WTC11 (cell line): ENCODE measurements at regions not wholly inside any gene's neighbourhood (a gene's known extent, or its start where the extent isn't known, plus 50 kb on each side); places are given as distances from the start of the nearest gene placed in this dataset.

Experiments
- ATAC-seq: fragments of 200-7000 bp; cut with Tn5 transposase; 2 replicates; pipeline ENCODE4 v1.10.0; 2021; ENCODE audit warnings: mild to moderate bottlenecking, moderate library complexity
- CTCF ChIA-PET: fragments of 300-600 bp; sonication (Branson Sonifier 250); formaldehyde crosslinking; loops from one replicate; lab custom pipeline; 2021; ENCODE audit warnings: antibody characterized with exemption; lab: Charles Lee
- POLR2A ChIA-PET: fragments of 350-600 bp; sonication (Branson Sonifier 250); formaldehyde crosslinking; loops from one replicate; lab custom pipeline; 2021; ENCODE audit warnings: antibody characterized with exemption; lab: Charles Lee
- DNase-seq: peaks from one replicate; pipeline ENCODE4 v3.0.0; 2021; ENCODE audit warnings: low spot score
- H3K27ac Mint-ChIP-seq: 2 replicates; pipeline ENCODE4 v1.8.0; 2021; ENCODE audit warnings: mixed read lengths
- H3K27me3 Mint-ChIP-seq: 2 replicates; pipeline ENCODE4 v1.8.0; 2021; ENCODE audit warnings: low read depth, mild to moderate bottlenecking, moderate library complexity, mixed read lengths
- H3K36me3 Mint-ChIP-seq: 2 replicates; pipeline ENCODE4 v1.8.0; 2021; ENCODE audit warnings: mixed read lengths
- H3K4me1 Mint-ChIP-seq: 2 replicates; pipeline ENCODE4 v1.8.0; 2022; ENCODE audit warnings: mixed read lengths
- H3K4me3 Mint-ChIP-seq: 2 replicates; pipeline ENCODE4 v1.8.0; 2021; ENCODE audit warnings: mild to moderate bottlenecking, moderate library complexity, mixed read lengths
- H3K9me3 Mint-ChIP-seq: 2 replicates; pipeline ENCODE4 v1.8.0; 2021; ENCODE audit warnings: mixed read lengths
- AR ChIP-seq: fragments of 250-450 bp; sonication (Bioruptor Pico); IDR thresholded peaks from 2 replicates; pipeline ENCODE4 v1.9.0; 2021; ENCODE audit warnings: mild to moderate bottlenecking
- ATF6 ChIP-seq: sonication (generic); formaldehyde crosslinking; IDR thresholded peaks from 2 replicates; pipeline ENCODE4 v1.8.1; 2023; ENCODE audit warnings: mild to moderate bottlenecking, missing genetic modification reagents
- ELF4 ChIP-seq: sonication (generic); formaldehyde crosslinking; IDR thresholded peaks from 2 replicates; pipeline ENCODE4 v1.8.1; 2022; ENCODE audit warnings: low read depth, mild to moderate bottlenecking, moderate library complexity, missing genetic modification reagents
- ERG ChIP-seq: fragments of 250-450 bp; sonication (Bioruptor Pico); IDR thresholded peaks from 2 replicates; pipeline ENCODE4 v1.8.0; 2021; ENCODE audit warnings: mild to moderate bottlenecking
- GABPB1 ChIP-seq: sonication (generic); formaldehyde crosslinking; IDR thresholded peaks from 2 replicates; pipeline ENCODE4 v1.8.1; 2023; ENCODE audit warnings: mild to moderate bottlenecking, missing genetic modification reagents
- GTF2I ChIP-seq: fragments of 250-450 bp; sonication (Bioruptor Pico); conservative IDR thresholded peaks from 2 replicates; pipeline ENCODE4 v1.4.0; 2021; ENCODE audit warnings: mild to moderate bottlenecking
- NR1H2 ChIP-seq: sonication (generic); formaldehyde crosslinking; IDR thresholded peaks from 2 replicates; pipeline ENCODE4 v1.9.0; 2021; ENCODE audit warnings: mild to moderate bottlenecking, moderate library complexity, missing genetic modification reagents
- NR2C2 ChIP-seq: sonication (generic); formaldehyde crosslinking; IDR thresholded peaks from 2 replicates; pipeline ENCODE4 v1.8.0; 2022; ENCODE audit warnings: mild to moderate bottlenecking, missing genetic modification reagents
- RELA ChIP-seq: sonication (generic); formaldehyde crosslinking; IDR thresholded peaks from 2 replicates; pipeline ENCODE4 v1.8.1; 2022; ENCODE audit warnings: missing genetic modification reagents, mild to moderate bottlenecking, borderline replicate concordance
- SP1 ChIP-seq: sonication (generic); formaldehyde crosslinking; conservative IDR thresholded peaks from 2 replicates; pipeline ENCODE4 v1.8.1; 2022; ENCODE audit warnings: missing genetic modification reagents
- TEAD1 ChIP-seq: sonication (generic); formaldehyde crosslinking; IDR thresholded peaks from 2 replicates; pipeline ENCODE4 v1.8.0; 2022; ENCODE audit warnings: mild to moderate bottlenecking, missing genetic modification reagents
- TEAD4 ChIP-seq: sonication (generic); formaldehyde crosslinking; IDR thresholded peaks from 2 replicates; pipeline ENCODE4 v1.8.0; 2022; ENCODE audit warnings: mild to moderate bottlenecking, missing genetic modification reagents
- ZNF232 ChIP-seq: sonication (generic); formaldehyde crosslinking; IDR thresholded peaks from 2 replicates; pipeline ENCODE4 v1.8.0; 2022; ENCODE audit warnings: mild to moderate bottlenecking, missing genetic modification reagents
- ZNF263 ChIP-seq: sonication (generic); formaldehyde crosslinking; IDR thresholded peaks from 2 replicates; pipeline ENCODE4 v1.8.1; 2022; ENCODE audit warnings: low read depth, mild to moderate bottlenecking, moderate library complexity, missing genetic modification reagents
- ZNF281 ChIP-seq: sonication (generic); formaldehyde crosslinking; IDR thresholded peaks from 2 replicates; pipeline ENCODE4 v1.8.0; 2023; ENCODE audit warnings: mild to moderate bottlenecking, missing genetic modification reagents
- ZNF423 ChIP-seq: fragments of 250-450 bp; sonication (Bioruptor Pico); IDR thresholded peaks from 2 replicates; pipeline ENCODE4 v2.1.2; 2022; ENCODE audit warnings: mild to moderate bottlenecking, moderate library complexity
- TF ChIP-seq, protein P1 (sequence below): sonication (generic); formaldehyde crosslinking; IDR thresholded peaks from 2 replicates; pipeline ENCODE4 v1.8.1; 2023; ENCODE audit warnings: mild to moderate bottlenecking, missing genetic modification reagents, moderate library complexity

DNA sequence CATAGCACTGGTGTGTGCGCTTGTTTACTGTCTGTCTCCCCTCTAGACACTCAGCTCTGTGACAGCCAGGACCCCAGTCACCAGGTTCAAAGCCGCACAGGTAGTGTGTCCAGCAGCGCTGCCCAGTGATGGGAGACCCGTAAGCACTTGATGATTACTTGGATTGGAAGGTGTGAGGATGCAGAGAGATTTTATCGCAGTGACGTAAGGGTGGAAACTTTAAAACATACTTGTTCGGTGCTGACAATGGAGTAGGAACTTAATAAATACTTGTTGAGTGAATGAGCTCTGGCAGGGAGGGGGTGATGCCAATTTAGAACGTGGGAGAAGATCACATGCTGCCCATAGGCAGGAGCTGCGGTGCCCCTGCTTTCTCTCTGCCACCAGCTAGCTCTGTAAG is 99.2 kb upstream of the PITX1 start:
- Mint-ChIP-seq H3K4me1 (no peaks in the 10 kb centered on the region), H3K4me3 (no peak overlapping the region), H3K36me3 (no peaks in the 10 kb centered on the region), H3K27ac (no peak overlapping the region), H3K9me3 (no peaks in the 10 kb centered on the region), H3K27me3 (no peaks in the 10 kb centered on the region)
- TF ChIP-seq GABPB1 (CRISPR knock-in tag) (no peak), NR2C2 (no peak), ZNF232 (no peak), ZNF423 (CRISPR knock-in tag) (no peak), SP1 (CRISPR knock-in tag) (no peak), TEAD4 (no peak), ELF4 (CRISPR knock-in tag) (no peak), TEAD1 (CRISPR knock-in tag) (no peak), RELA (CRISPR knock-in tag) (no peak), NR1H2 (CRISPR knock-in tag) (no peak), AR (no peak)
- TF ChIP-seq, protein P1, sequence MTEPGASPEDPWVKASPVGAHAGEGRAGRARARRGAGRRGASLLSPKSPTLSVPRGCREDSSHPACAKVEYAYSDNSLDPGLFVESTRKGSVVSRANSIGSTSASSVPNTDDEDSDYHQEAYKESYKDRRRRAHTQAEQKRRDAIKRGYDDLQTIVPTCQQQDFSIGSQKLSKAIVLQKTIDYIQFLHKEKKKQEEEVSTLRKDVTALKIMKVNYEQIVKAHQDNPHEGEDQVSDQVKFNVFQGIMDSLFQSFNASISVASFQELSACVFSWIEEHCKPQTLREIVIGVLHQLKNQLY (CRISPR knock-in tag) = no peak
- ChIA-PET POLR2A (no interaction called here), CTCF (no interaction called here)
- DNase-seq (no peak), ATAC-seq (no peak)

GRCh38 chr5:135131801-135132680 is 98.0 kb upstream of the PITX1 start:
- Mint-ChIP-seq H3K27me3 (no peaks in the 10 kb centered on the region), H3K4me3 (no peak overlapping the region), H3K4me1 (no peaks in the 10 kb centered on the region)
- no peak for DNase-seq
- CTCF ChIA-PET = no interaction called here
- no peak for ATAC-seq
- TF ChIP-seq NR2C2 (no peak), ERG (CRISPR knock-in tag) (no peak), GTF2I (CRISPR knock-in tag) (no peak), ZNF263 (CRISPR knock-in tag) (no peak), ATF6 (CRISPR knock-in tag) (no peak), ZNF281 (CRISPR knock-in tag) (no peak)
- TF ChIP-seq, all 79 proteins: peak for 0
- Mint-ChIP-seq H3K27ac (no peak overlapping the region), H3K36me3 (no peaks in the 10 kb centered on the region), H3K9me3 (no peaks in the 10 kb centered on the region)
- POLR2A ChIA-PET = no interaction called here
